B cell (primary cell): ENCODE measurements at regions not wholly inside any gene's neighbourhood (a gene's known extent, or its start where the extent isn't known, plus 50 kb on each side); places are given as distances from the start of the nearest gene placed in this dataset.
"Not testable (repeated sequence)": the region's sequence is repeated elsewhere in the genome, so short reads cannot be mapped to it uniquely, and the experiment has no call there.

Experiments used
- ATAC-seq: fragments of 200-7000 bp; cut with Tn5 transposase; one replicate; pipeline ENCODE4 v1.10.0; 2021; ENCODE audit warnings: low read depth, mild to moderate bottlenecking, moderate number of reproducible peaks, moderate library complexity
- CTCF ChIA-PET: fragments of 350-600 bp; sonication (Branson Sonifier 250); formaldehyde crosslinking; loops from one replicate; lab custom pipeline; 2021; ENCODE audit warnings: antibody characterized with exemption, inconsistent platforms; lab: Charles Lee
- POLR2A ChIA-PET: fragments of 350-600 bp; sonication (Branson Sonifier 250); formaldehyde crosslinking; loops from one replicate; lab custom pipeline; 2021; ENCODE audit warnings: antibody characterized with exemption; lab: Charles Lee
- DNase-seq: peaks from one replicate; pipeline ENCODE4 v3.0.0; 2013
- H2AFZ ChIP-seq: 2 replicates; pipeline ENCODE4 v1.6.1; 2012; ENCODE audit warnings: mild to moderate bottlenecking, low read depth, low read length; ENCODE audit not compliant: insufficient read depth, poor library complexity, severe bottlenecking
- H3K27ac ChIP-seq, 2 donors: 1 replicate in 1 of 2; 2 replicates in 1 of 2; pipeline ENCODE4 v1.5.1; 2012 to 2013; ENCODE audit warnings: low read length in 2 of 2, mild to moderate bottlenecking in 2 of 2, moderate library complexity in 1 of 2
- H3K27me3 ChIP-seq, 4 experiments: fragments of 200-600 bp in 1 of 4; sonication (generic) in 1 of 4; replicated peaks in 1 of 4; 1 replicate in 2 of 4; 2 replicates in 2 of 4; pipeline versions ENCODE4 v1.6.1 to v1.7.0; 2013 to 2016; ENCODE audit warnings: low read length in 3 of 4, mild to moderate bottlenecking in 2 of 4, mixed read lengths in 1 of 4, moderate library complexity in 1 of 4; ENCODE audit not compliant: insufficient read depth in 4 of 4, control insufficient read depth in 3 of 4; ENCODE audit errors: control extremely low read depth in 1 of 4
- H3K36me3 ChIP-seq, 2 experiments: replicated peaks in 1 of 2; 1 replicate in 1 of 2; 2 replicates in 1 of 2; pipeline versions ENCODE4 v1.6.1 to v1.7.1; 2013; ENCODE audit warnings: low read length in 1 of 2; ENCODE audit not compliant: insufficient read depth in 2 of 2, control insufficient read depth in 1 of 2; ENCODE audit errors: control extremely low read depth in 1 of 2, extremely low read depth in 1 of 2
- H3K4me1 ChIP-seq, 2 donors: fragments of 200-600 bp in 1 of 2; sonication (generic) in 1 of 2; 1 replicate in 1 of 2; 2 replicates in 1 of 2; pipeline versions ENCODE4 v1.5.1 to v1.6.1; 2013 to 2017; ENCODE audit warnings: low read length in 2 of 2; ENCODE audit not compliant: control insufficient read depth in 2 of 2, insufficient read depth in 2 of 2
- H3K4me2 ChIP-seq: replicated peaks from 2 replicates; pipeline ENCODE3; 2012; ENCODE audit warnings: mild to moderate bottlenecking, low read depth, low read length; ENCODE audit not compliant: poor library complexity, severe bottlenecking
- H3K4me3 ChIP-seq, 5 experiments: fragments of 200-600 bp in 1 of 5; sonication (generic) in 1 of 5; 1 replicate in 3 of 5; 2 replicates in 2 of 5; pipeline versions ENCODE4 v1.5.1 to v1.7.0; 2011 to 2016; ENCODE audit warnings: low read length in 4 of 5, mild to moderate bottlenecking in 4 of 5, low read depth in 2 of 5, control low read depth in 1 of 5, moderate library complexity in 1 of 5; ENCODE audit not compliant: insufficient read depth in 1 of 5; ENCODE audit errors: control extremely low read depth in 1 of 5, extremely low read depth in 1 of 5
- H3K79me2 ChIP-seq: fragments of 200-600 bp; sonication (generic); one replicate; pipeline ENCODE4 v1.6.0; 2016; ENCODE audit warnings: low read length; ENCODE audit not compliant: control insufficient read depth, insufficient read depth
- H3K9ac ChIP-seq: fragments of 200-600 bp; sonication (generic); 2 replicates; pipeline ENCODE4 v1.6.1; 2017; ENCODE audit warnings: mild to moderate bottlenecking, low read length, moderate library complexity
- H3K9me3 ChIP-seq, 3 donors: one replicate each; pipeline versions ENCODE4 v1.6.1 to v1.7.1; 2013; ENCODE audit warnings: low read length in 2 of 3; ENCODE audit not compliant: control insufficient read depth in 2 of 3, insufficient read depth in 1 of 3; ENCODE audit errors: control extremely low read depth in 1 of 3
- H4K20me1 ChIP-seq: 2 replicates; pipeline ENCODE4 v1.6.0; 2012; ENCODE audit warnings: mild to moderate bottlenecking, low read length; ENCODE audit not compliant: insufficient read depth, control insufficient read depth, poor library complexity, severe bottlenecking
- H3K27ac Mint-ChIP-seq: one replicate; pipeline ENCODE4 v1.8.0; 2021; ENCODE audit warnings: mixed read lengths
- H3K27me3 Mint-ChIP-seq: one replicate; pipeline ENCODE4 v1.8.0; 2021; ENCODE audit warnings: mixed read lengths
- H3K4me1 Mint-ChIP-seq: one replicate; pipeline ENCODE4 v1.8.0; 2021; ENCODE audit warnings: mixed read lengths
- H3K4me3 Mint-ChIP-seq: one replicate; pipeline ENCODE4 v1.8.0; 2021; ENCODE audit warnings: mixed read lengths
- H3K9me3 Mint-ChIP-seq: one replicate; pipeline ENCODE4 v1.8.0; 2022; ENCODE audit warnings: mixed read lengths; ENCODE audit not compliant: insufficient read depth
- CTCF ChIP-seq: fragments of 200-600 bp; IDR thresholded peaks from one replicate; pipeline ENCODE4 v1.8.0; 2022; ENCODE audit warnings: antibody characterized with exemption, mild to moderate bottlenecking
- EZH2 ChIP-seq: IDR thresholded peaks from 2 replicates; pipeline ENCODE4 v1.6.1; 2012; ENCODE audit warnings: borderline replicate concordance, low read depth, mild to moderate bottlenecking, moderate library complexity, low read length; ENCODE audit not compliant: insufficient read depth, poor library complexity, severe bottlenecking
- WGBS: methylation state at CpG from one replicate; pipeline ENCODE4 v1.1.5; 2013; ENCODE audit warnings: missing lambda C conversion rate; ENCODE audit not compliant: insufficient coverage; 5-methylcytosine and 5-hydroxymethylcytosine counted together
- intact Hi-C: fragments of 100-400 bp; cut with micrococcal nuclease; formaldehyde crosslinking; loops from one replicate; pipeline ENCODE4 v1.10.0; 2022

GRCh38 chr4:154907345-154908045 is 126.4 kb downstream of the RBM46 start:
- H3K27me3 Mint-ChIP-seq, intact Hi-C loops, H3K27me3 ChIP-seq, H3K4me2 ChIP-seq, DNase-seq, H3K79me2 ChIP-seq, H3K9me3 Mint-ChIP-seq, H3K9me3 ChIP-seq, H3K27ac Mint-ChIP-seq, ATAC-seq, H3K4me3 ChIP-seq, H3K36me3 ChIP-seq, H3K9ac ChIP-seq, H3K4me1 Mint-ChIP-seq, H3K27ac ChIP-seq, H3K4me3 Mint-ChIP-seq, CTCF ChIA-PET, H3K4me1 ChIP-seq, POLR2A ChIA-PET, H4K20me1 ChIP-seq, H2AFZ ChIP-seq: not testable (repeated sequence)
- WGBS, result 93% methylated on average over 12 of the region's 17 CpGs

- 80% methylated on average over 1 of the region's 1 CpG for WGBS
- Mint-ChIP-seq H3K9me3 (peaks cover 4% of the 10 kb centered on the region), H3K4me3 (no peak overlapping the region), H3K27ac (no peak overlapping the region), H3K4me1 (no peaks in the 10 kb centered on the region), H3K27me3 (no peaks in the 10 kb centered on the region)
- Histone ChIP-seq H3K27ac (no peak overlapping the region), H3K9me3 (peaks cover 0 to 3% (median 0%) of the 10 kb centered on the region in 3 donors), H2AFZ (no peak overlapping the region), H3K36me3 (no peaks in the 10 kb centered on the region), H3K4me3 (no peak overlapping the region), H3K4me1 (no peaks in the 10 kb centered on the region), H3K79me2 (no peaks in the 10 kb centered on the region), H3K27me3 (no peaks in the 10 kb centered on the region), H3K4me2 (no peak overlapping the region), H3K9ac (no peak overlapping the region), H4K20me1 (no peaks in the 10 kb centered on the region)
- CTCF ChIA-PET, result no interaction called here
- no peak for TF ChIP-seq EZH2
- TF ChIP-seq CTCF, result no peak
- intact Hi-C loops, result no loop called here
- no peak for DNase-seq
- ATAC-seq, result no peak
- POLR2A ChIA-PET, result no interaction called here
Observed at GRCh38 chr4:154908168-154908567, 127.1 kb downstream of the RBM46 start.
